SK-N-SH treated with all-trans-retinoic acid at 6 μM for 48 hours (cell line): ENCODE measurements at regions not wholly inside any gene's neighbourhood (a gene's known extent, or its start where the extent isn't known, plus 50 kb on each side); places are given as distances from the start of the nearest gene placed in this dataset.

Experiments
- ARNTL ChIP-seq: fragments of 450-650 bp; formaldehyde crosslinking; IDR thresholded peaks from 2 replicates; pipeline ENCODE4 v1.5.0; 2020; ENCODE audit warnings: low read depth, mild to moderate bottlenecking, moderate library complexity, borderline replicate concordance
- BACH2 ChIP-seq: fragments of 250-450 bp; sonication (Bioruptor Pico); IDR thresholded peaks from 2 replicates; pipeline ENCODE4 v1.9.0; 2021; ENCODE audit warnings: mild to moderate bottlenecking, borderline replicate concordance
- CREB5 ChIP-seq: fragments of 250-450 bp; sonication (Bioruptor Pico); IDR thresholded peaks from 2 replicates; pipeline ENCODE4 v1.5.1; 2020; ENCODE audit warnings: low read depth, mild to moderate bottlenecking, moderate library complexity
- CSDC2 ChIP-seq: fragments of 250-450 bp; sonication (Bioruptor Pico); IDR thresholded peaks from 2 replicates; pipeline ENCODE4 v1.5.0; 2020; ENCODE audit warnings: mild to moderate bottlenecking, moderate library complexity
- ESRRG ChIP-seq: fragments of 250-450 bp; sonication (Bioruptor Pico); IDR thresholded peaks from 2 replicates; pipeline ENCODE4 v1.6.1; 2021; ENCODE audit warnings: mild to moderate bottlenecking
- ISL1 ChIP-seq: fragments of 250-450 bp; sonication (Bioruptor Pico); IDR thresholded peaks from 2 replicates; pipeline ENCODE4 v2.1.2; 2022; ENCODE audit warnings: mild to moderate bottlenecking, moderate library complexity
- OSR1 ChIP-seq: fragments of 250-450 bp; sonication (Bioruptor Pico); IDR thresholded peaks from 2 replicates; pipeline ENCODE4 v1.8.0; 2022; ENCODE audit warnings: moderate library complexity, mild to moderate bottlenecking, inconsistent platforms
- PATZ1 ChIP-seq: fragments of 250-450 bp; sonication (Bioruptor Pico); IDR thresholded peaks from 2 replicates; pipeline ENCODE4 v1.8.0; 2020; ENCODE audit warnings: mild to moderate bottlenecking, moderate library complexity, borderline replicate concordance
- TOX ChIP-seq: fragments of 250-450 bp; sonication (Bioruptor Pico); IDR thresholded peaks from 2 replicates; pipeline ENCODE4 v1.8.0; 2021; ENCODE audit warnings: mild to moderate bottlenecking, moderate library complexity, borderline replicate concordance
- ZFP3 ChIP-seq: fragments of 250-450 bp; sonication (Bioruptor Pico); IDR thresholded peaks from 2 replicates; pipeline ENCODE4 v1.5.0; 2020; ENCODE audit warnings: mild to moderate bottlenecking, moderate library complexity

- TF ChIP-seq OSR1 (CRISPR knock-in tag): no peak
- no peak for TF ChIP-seq ZFP3 (CRISPR knock-in tag)
- no peak for TF ChIP-seq CREB5 (CRISPR knock-in tag)
- TF ChIP-seq CSDC2 (CRISPR knock-in tag): no peak
- no peak for TF ChIP-seq TOX (CRISPR knock-in tag)
- no peak for TF ChIP-seq ESRRG (CRISPR knock-in tag)
- TF ChIP-seq ISL1 (CRISPR knock-in tag): no peak
- TF ChIP-seq PATZ1: no peak
- no peak for TF ChIP-seq BACH2 (CRISPR knock-in tag)
- TF ChIP-seq ARNTL (CRISPR knock-in tag): no peak
Measured at GRCh38 chr3:74135808-74136207, 478.7 kb downstream of the CNTN3 start.
